ENCODE measurements at regions not wholly inside any gene's neighbourhood (a gene's known extent, or its start where the extent isn't known, plus 50 kb on each side); places are given as distances from the start of the nearest gene placed in this dataset.

GRCh38 chr22:47567126-47568090 lies 805.0 kb downstream of the TBC1D22A start:
- TF ChIP-seq POLR2A (IDR thresholded peaks at IDR 0.05), result no peak
- TF ChIP-seq, protein P1, sequence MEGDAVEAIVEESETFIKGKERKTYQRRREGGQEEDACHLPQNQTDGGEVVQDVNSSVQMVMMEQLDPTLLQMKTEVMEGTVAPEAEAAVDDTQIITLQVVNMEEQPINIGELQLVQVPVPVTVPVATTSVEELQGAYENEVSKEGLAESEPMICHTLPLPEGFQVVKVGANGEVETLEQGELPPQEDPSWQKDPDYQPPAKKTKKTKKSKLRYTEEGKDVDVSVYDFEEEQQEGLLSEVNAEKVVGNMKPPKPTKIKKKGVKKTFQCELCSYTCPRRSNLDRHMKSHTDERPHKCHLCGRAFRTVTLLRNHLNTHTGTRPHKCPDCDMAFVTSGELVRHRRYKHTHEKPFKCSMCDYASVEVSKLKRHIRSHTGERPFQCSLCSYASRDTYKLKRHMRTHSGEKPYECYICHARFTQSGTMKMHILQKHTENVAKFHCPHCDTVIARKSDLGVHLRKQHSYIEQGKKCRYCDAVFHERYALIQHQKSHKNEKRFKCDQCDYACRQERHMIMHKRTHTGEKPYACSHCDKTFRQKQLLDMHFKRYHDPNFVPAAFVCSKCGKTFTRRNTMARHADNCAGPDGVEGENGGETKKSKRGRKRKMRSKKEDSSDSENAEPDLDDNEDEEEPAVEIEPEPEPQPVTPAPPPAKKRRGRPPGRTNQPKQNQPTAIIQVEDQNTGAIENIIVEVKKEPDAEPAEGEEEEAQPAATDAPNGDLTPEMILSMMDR (IDR thresholded peaks at IDR 0.05), result no peak

All from esophagus squamous epithelium (tissue), 4 donors.